Thyroid gland (tissue), 4 donors: ENCODE measurements at regions not wholly inside any gene's neighbourhood (a gene's known extent, or its start where the extent isn't known, plus 50 kb on each side); places are given as distances from the start of the nearest gene placed in this dataset.

ENCODE experiments used
- DNase-seq, 2 donors: peaks; one replicate each; pipeline ENCODE4 v3.0.0-alpha.2; 2019
- H3K27ac ChIP-seq, 3 donors: fragments of 200-600 bp; sonication (generic); 1 replicate in 2 of 3; 2 replicates in 1 of 3; pipeline ENCODE4 v1.5.1; 2016 to 2019; ENCODE audit warnings: mild to moderate bottlenecking in 1 of 3, moderate library complexity in 1 of 3
- H3K27me3 ChIP-seq: fragments of 200-600 bp; sonication (generic); one replicate; pipeline ENCODE4 v1.5.1; 2019
- H3K36me3 ChIP-seq, 2 donors: fragments of 200-600 bp; sonication (generic); one replicate each; pipeline ENCODE4 v1.5.1; 2016 to 2019
- H3K4me1 ChIP-seq, 2 donors: fragments of 200-600 bp; sonication (generic); one replicate each; pipeline ENCODE4 v1.5.1; 2017 to 2019
- H3K4me3 ChIP-seq, 3 donors: fragments of 200-600 bp; sonication (generic); replicated peaks in 1 of 3; 1 replicate in 2 of 3; 2 replicates in 1 of 3; pipeline ENCODE4 v1.5.1; 2016; ENCODE audit warnings: mild to moderate bottlenecking in 1 of 3
- H3K9me3 ChIP-seq: fragments of 200-600 bp; sonication (generic); one replicate; pipeline ENCODE4 v1.5.1; 2017
- POLR2A ChIP-seq, 2 donors: fragments of 450-650 bp; IDR thresholded peaks; one replicate each; pipeline ENCODE4 v1.6.1; 2017; ENCODE audit warnings: antibody characterized with exemption in 2 of 2, mild to moderate bottlenecking in 2 of 2, moderate library complexity in 1 of 2
- WGBS, 2 donors: methylation state at CpG; one replicate each; pipeline ENCODE4 v1.1.5; 2017; 5-methylcytosine and 5-hydroxymethylcytosine counted together
- intact Hi-C: fragments of 100-400 bp; cut with DNase I; formaldehyde crosslinking; loops from one replicate; pipeline ENCODE4 v1.15.1; 2023
- TF ChIP-seq, protein P1 (sequence below), 6 experiments: fragments of 200-600 bp in 3 of 6; fragments of 450-650 bp in 3 of 6; sonication (generic) in 3 of 6; IDR thresholded peaks; one replicate each; pipeline ENCODE4 v1.5.1; 2016 to 2019; ENCODE audit warnings: antibody characterized with exemption in 6 of 6, mild to moderate bottlenecking in 2 of 6, inconsistent platforms in 1 of 6, moderate library complexity in 1 of 6

DNA sequence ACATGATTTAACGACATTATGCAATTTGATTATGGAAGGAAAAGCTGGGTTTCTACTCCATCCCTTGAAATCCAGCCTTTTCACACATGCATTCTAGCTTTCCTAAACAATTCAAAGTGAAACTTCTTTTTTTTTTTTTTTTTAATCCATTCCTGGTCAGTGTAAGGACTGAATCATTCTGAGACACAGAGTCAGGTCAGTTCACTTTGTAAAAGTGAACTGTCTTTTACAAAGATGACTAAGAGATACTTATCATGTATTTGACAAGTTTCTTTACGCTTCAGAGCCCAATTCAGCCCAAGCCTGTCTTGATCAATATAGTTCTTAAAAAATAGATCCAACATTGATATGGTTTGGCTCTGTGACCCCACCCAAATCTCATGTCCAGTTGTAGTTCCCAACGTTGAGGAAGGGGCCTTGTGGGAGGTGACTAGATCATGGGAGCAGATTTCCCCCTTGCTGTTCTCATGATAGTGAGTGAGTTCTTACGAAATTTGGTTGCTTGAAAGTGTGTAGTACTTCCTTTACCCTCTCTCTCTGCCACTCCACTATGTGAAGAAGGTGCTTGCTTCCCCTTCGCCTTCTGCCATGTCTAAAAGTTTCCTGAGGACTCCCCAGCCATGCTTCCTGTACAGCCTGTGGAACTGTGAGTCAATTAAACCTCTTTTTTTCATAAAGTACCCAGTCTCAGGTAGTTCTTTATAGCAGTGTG lies 345.6 kb upstream of the THBS1 start:
- Histone ChIP-seq H3K4me1 (peaks cover 0 to 4% of the 10 kb centered on the region in 2 donors), H3K27ac (no peak overlapping the region), H3K36me3 (no peaks in the 10 kb centered on the region), H3K4me3 (no peak overlapping the region), H3K27me3 (no peaks in the 10 kb centered on the region), H3K9me3 (no peaks in the 10 kb centered on the region)
- 80 to 85% methylated on average over 5 of the region's 5 CpGs for WGBS, 2 donors
- DNase-seq, result no peak
- intact Hi-C loops, result no loop called here
- TF ChIP-seq, protein P1, sequence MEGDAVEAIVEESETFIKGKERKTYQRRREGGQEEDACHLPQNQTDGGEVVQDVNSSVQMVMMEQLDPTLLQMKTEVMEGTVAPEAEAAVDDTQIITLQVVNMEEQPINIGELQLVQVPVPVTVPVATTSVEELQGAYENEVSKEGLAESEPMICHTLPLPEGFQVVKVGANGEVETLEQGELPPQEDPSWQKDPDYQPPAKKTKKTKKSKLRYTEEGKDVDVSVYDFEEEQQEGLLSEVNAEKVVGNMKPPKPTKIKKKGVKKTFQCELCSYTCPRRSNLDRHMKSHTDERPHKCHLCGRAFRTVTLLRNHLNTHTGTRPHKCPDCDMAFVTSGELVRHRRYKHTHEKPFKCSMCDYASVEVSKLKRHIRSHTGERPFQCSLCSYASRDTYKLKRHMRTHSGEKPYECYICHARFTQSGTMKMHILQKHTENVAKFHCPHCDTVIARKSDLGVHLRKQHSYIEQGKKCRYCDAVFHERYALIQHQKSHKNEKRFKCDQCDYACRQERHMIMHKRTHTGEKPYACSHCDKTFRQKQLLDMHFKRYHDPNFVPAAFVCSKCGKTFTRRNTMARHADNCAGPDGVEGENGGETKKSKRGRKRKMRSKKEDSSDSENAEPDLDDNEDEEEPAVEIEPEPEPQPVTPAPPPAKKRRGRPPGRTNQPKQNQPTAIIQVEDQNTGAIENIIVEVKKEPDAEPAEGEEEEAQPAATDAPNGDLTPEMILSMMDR (IDR thresholded peaks at IDR 0.05), result no peak
- TF ChIP-seq POLR2A (IDR thresholded peaks at IDR 0.05), result no peak

DNA sequence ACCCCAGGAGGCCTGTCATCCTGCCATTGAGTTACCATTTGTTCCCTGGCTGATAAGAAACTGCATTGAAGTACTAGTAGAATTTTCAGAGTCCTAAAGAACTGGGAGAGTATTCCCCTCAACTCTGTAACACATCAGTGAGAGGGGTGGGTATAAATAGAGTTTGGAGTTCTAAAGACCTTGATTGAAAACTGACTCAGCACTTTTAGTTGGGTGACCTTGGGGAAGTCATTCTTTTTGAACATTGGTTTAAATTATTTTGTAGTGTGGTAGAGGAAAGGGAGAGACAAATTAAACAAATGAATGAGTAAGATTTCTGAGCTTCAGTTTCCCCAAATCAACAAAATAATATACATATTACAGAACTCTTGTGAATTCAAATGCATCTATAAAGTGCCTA lies 344.5 kb upstream of the THBS1 start:
- H3K36me3 ChIP-seq, result no peaks in the 10 kb centered on the region
- H3K4me1 ChIP-seq, result no peaks in the 10 kb centered on the region
- H3K27ac ChIP-seq, result no peak overlapping the region
- no peaks in the 10 kb centered on the region for H3K9me3 ChIP-seq
- no peaks in the 10 kb centered on the region for H3K27me3 ChIP-seq
- intact Hi-C loops, result no loop called here
- TF ChIP-seq POLR2A (IDR thresholded peaks at IDR 0.05), result no peak
- TF ChIP-seq, protein P1 (IDR thresholded peaks at IDR 0.05), result no peak
- no peak overlapping the region for H3K4me3 ChIP-seq
- no peak for DNase-seq

DNA sequence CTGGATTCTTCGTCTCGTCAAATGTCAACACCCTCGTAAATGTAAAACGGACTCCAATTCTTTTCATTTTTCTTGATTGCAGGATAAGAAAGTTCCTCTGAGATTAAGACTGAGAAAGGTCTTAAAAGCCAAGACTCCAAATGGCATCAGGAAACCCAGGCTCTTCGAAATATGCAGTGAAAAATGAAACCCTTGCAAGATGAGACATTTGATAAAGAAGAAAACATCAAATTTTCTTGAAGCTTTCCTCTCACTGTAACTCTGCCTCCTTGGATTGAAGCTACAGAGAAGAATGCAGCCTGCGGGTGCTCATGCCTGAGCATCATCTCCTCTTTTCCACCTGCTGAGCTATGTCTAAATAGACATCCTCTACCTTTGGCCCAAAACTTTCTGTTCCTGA lies 342.4 kb upstream of the THBS1 start:
- Histone ChIP-seq H3K4me3 (no peak overlapping the region), H3K27me3 (no peaks in the 10 kb centered on the region), H3K27ac (no peak overlapping the region), H3K36me3 (no peaks in the 10 kb centered on the region), H3K9me3 (no peaks in the 10 kb centered on the region), H3K4me1 (no peaks in the 10 kb centered on the region)
- TF ChIP-seq, protein P1 (IDR thresholded peaks at IDR 0.05), result no peak
- no peak for TF ChIP-seq POLR2A (IDR thresholded peaks at IDR 0.05)
- 93 to 96% methylated on average over 6 of the region's 6 CpGs for WGBS, 2 donors
- DNase-seq, result no peak
- intact Hi-C loops, result no loop called here

DNA sequence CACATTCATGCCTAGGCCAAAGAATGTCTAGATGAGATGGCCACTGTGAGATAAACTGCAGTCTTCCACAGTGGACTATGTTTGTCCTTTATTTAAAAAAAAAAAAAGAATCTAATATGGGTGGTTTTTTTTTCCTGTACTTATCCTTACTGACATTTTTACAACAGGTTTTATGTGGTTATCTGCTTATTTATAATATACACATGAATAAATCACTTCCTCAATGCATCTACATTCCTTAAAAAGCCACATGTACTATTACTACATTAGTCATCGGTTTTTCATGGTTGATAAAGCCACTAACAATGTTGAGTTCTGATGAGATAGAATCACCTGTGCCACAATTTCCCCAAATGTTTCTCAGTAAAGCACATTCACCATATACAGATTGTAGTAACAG lies 341.3 kb upstream of the THBS1 start:
- no peak for DNase-seq
- H3K27ac ChIP-seq, result no peak overlapping the region
- TF ChIP-seq, protein P1 (IDR thresholded peaks at IDR 0.05), result no peak
- TF ChIP-seq POLR2A (IDR thresholded peaks at IDR 0.05), result no peak
- 85 to 93% methylated on average over 1 of the region's 1 CpG for WGBS, 2 donors
- no peaks in the 10 kb centered on the region for H3K36me3 ChIP-seq
- no peaks in the 10 kb centered on the region for H3K9me3 ChIP-seq
- H3K4me1 ChIP-seq, result no peaks in the 10 kb centered on the region
- no peaks in the 10 kb centered on the region for H3K27me3 ChIP-seq
- no peak overlapping the region for H3K4me3 ChIP-seq
- intact Hi-C loops, result no loop called here

DNA sequence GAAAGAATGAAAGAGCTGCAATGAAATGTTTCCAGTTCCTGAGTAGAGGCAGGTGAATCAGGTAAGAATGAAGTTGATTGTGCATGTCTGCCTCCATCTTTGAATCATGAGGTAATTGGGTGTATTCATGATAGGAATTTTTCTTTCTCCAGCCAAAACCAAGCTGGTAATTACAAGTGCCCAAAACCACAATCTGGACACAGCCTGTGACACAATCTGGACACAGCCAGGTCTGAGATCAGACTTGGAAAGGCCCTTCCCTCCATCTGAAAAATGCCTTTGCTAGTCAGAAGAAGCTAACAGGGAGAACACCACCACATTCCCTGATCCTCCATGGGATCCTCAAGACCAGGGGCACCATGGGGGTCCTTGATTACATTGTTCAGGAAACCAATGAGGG lies 338.5 kb upstream of the THBS1 start:
- H3K4me3 ChIP-seq, result no peak overlapping the region
- no peak for DNase-seq
- H3K27me3 ChIP-seq, result no peaks in the 10 kb centered on the region
- intact Hi-C loops, result no loop called here
- no peak overlapping the region for H3K27ac ChIP-seq
- no peaks in the 10 kb centered on the region for H3K36me3 ChIP-seq
- H3K4me1 ChIP-seq, result peaks cover 0 to 9% of the 10 kb centered on the region in 2 donors
- TF ChIP-seq, protein P1 (IDR thresholded peaks at IDR 0.05), result no peak
- TF ChIP-seq POLR2A (IDR thresholded peaks at IDR 0.05), result no peak
- no peaks in the 10 kb centered on the region for H3K9me3 ChIP-seq
